ENCODE measurements at regions not wholly inside any gene's neighbourhood (a gene's known extent, or its start where the extent isn't known, plus 50 kb on each side); places are given as distances from the start of the nearest gene placed in this dataset.

GRCh38 chr9:31774571-31774970 lies 609.9 kb upstream of the ACO1 start:
- TF ChIP-seq CTCF (IDR thresholded peaks at IDR 0.05) (no peak), REST (IDR thresholded peaks at IDR 0.05; ENCODE audit: insufficient read depth in 1 of 2, low read depth in 2 of 2, low read length in 1 of 2) (no peak), SIN3A (IDR thresholded peaks at IDR 0.05; ENCODE audit: borderline replicate concordance, insufficient read depth, low read depth, low read length) (no peak), POLR2AphosphoS5 (IDR thresholded peaks at IDR 0.05; ENCODE audit: low read depth, low read length) (no peak)
